SU-DHL-6 (cell line): ENCODE measurements at regions not wholly inside any gene's neighbourhood (a gene's known extent, or its start where the extent isn't known, plus 50 kb on each side); places are given as distances from the start of the nearest gene placed in this dataset.
"Not testable (repeated sequence)": the region's sequence is repeated elsewhere in the genome, so short reads cannot be mapped to it uniquely, and the experiment has no call there.

Experiments used
- EZH2phosphoT487 ChIP-seq: fragments of 200-600 bp; sonication (generic), shearing (Covaris generic); conservative IDR thresholded peaks from 2 replicates; pipeline ENCODE4 v1.6.1; 2018; ENCODE audit warnings: mild to moderate bottlenecking, antibody characterized with exemption, low read length, moderate library complexity, mixed read lengths
- TF ChIP-seq, protein P1 (sequence below): fragments of 200-600 bp; sonication (generic); IDR thresholded peaks from one replicate; pipeline ENCODE4 v1.5.1; 2017; ENCODE audit warnings: antibody characterized with exemption, mild to moderate bottlenecking, low read length, moderate library complexity; ENCODE audit not compliant: insufficient read depth, poor library complexity, severe bottlenecking

GRCh38 chr16:88139141-88139540 is 187.9 kb downstream of the BANP start:
- TF ChIP-seq, protein P1, sequence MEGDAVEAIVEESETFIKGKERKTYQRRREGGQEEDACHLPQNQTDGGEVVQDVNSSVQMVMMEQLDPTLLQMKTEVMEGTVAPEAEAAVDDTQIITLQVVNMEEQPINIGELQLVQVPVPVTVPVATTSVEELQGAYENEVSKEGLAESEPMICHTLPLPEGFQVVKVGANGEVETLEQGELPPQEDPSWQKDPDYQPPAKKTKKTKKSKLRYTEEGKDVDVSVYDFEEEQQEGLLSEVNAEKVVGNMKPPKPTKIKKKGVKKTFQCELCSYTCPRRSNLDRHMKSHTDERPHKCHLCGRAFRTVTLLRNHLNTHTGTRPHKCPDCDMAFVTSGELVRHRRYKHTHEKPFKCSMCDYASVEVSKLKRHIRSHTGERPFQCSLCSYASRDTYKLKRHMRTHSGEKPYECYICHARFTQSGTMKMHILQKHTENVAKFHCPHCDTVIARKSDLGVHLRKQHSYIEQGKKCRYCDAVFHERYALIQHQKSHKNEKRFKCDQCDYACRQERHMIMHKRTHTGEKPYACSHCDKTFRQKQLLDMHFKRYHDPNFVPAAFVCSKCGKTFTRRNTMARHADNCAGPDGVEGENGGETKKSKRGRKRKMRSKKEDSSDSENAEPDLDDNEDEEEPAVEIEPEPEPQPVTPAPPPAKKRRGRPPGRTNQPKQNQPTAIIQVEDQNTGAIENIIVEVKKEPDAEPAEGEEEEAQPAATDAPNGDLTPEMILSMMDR = not testable (repeated sequence)
- not testable (repeated sequence) for TF ChIP-seq EZH2phosphoT487
